OCI-LY3 (cell line): ENCODE measurements at regions not wholly inside any gene's neighbourhood (a gene's known extent, or its start where the extent isn't known, plus 50 kb on each side); places are given as distances from the start of the nearest gene placed in this dataset.

Experiments
- CTCF ChIP-seq: fragments of 200-600, 300-600 bp; sonication (generic); IDR thresholded peaks from 2 replicates; pipeline ENCODE4 v1.5.1; 2014; ENCODE audit warnings: antibody characterized with exemption, low read length, low read depth
- EZH2phosphoT487 ChIP-seq: fragments of 200-600 bp; shearing (Covaris generic); IDR thresholded peaks from 2 replicates; pipeline ENCODE4 v1.6.1; 2018; ENCODE audit warnings: antibody characterized with exemption, mixed run types, low read depth

GRCh38 chr2:234364661-234365060 lies 132.2 kb downstream of the ARL4C start:
- TF ChIP-seq EZH2phosphoT487: no peak
- TF ChIP-seq CTCF: no peak
